Esophagus squamous epithelium (tissue), 4 donors: ENCODE measurements at regions not wholly inside any gene's neighbourhood (a gene's known extent, or its start where the extent isn't known, plus 50 kb on each side); places are given as distances from the start of the nearest gene placed in this dataset.

Experiments
- CTCF ChIP-seq, 6 experiments: fragments of 450-650 bp in 4 of 6; fragments of 200-600 bp in 2 of 6; sonication (generic) in 2 of 6; IDR thresholded peaks; one replicate each; pipeline ENCODE4 v1.5.1; 2016 to 2019; ENCODE audit warnings: antibody characterized with exemption in 6 of 6, mild to moderate bottlenecking in 4 of 6, moderate library complexity in 4 of 6
- POLR2A ChIP-seq, 4 donors: fragments of 450-650 bp; IDR thresholded peaks; one replicate each; pipeline ENCODE4 v1.6.1; 2017; ENCODE audit warnings: antibody characterized with exemption in 4 of 4, mild to moderate bottlenecking in 4 of 4, moderate library complexity in 3 of 4

GRCh38 chr5:125377141-125377540 lies 630.7 kb upstream of the ZNF608 start:
- no peak for TF ChIP-seq CTCF (IDR thresholded peaks at IDR 0.05)
- no peak for TF ChIP-seq POLR2A (IDR thresholded peaks at IDR 0.05)
